Liver (tissue), 3 donors: ENCODE measurements at regions not wholly inside any gene's neighbourhood (a gene's known extent, or its start where the extent isn't known, plus 50 kb on each side); places are given as distances from the start of the nearest gene placed in this dataset.

Experiments used
- ATF3 ChIP-seq: IDR thresholded peaks from 2 replicates; pipeline ENCODE4 v1.6.1; 2016; ENCODE audit warnings: antibody characterized with exemption
- CTCF ChIP-seq: fragments of 150-350 bp; IDR thresholded peaks from 2 replicates; pipeline ENCODE4 v1.5.1; 2017; ENCODE audit warnings: improper control_type of control experiment, low read depth, low read length; ENCODE audit not compliant: missing input control
- EGR1 ChIP-seq, 2 donors: IDR thresholded peaks; 2 replicates each; pipeline ENCODE4 v1.6.1; 2016 to 2018; ENCODE audit warnings: antibody characterized with exemption in 2 of 2, low read depth in 2 of 2
- FOXA1 ChIP-seq: IDR thresholded peaks from 2 replicates; pipeline ENCODE4 v1.6.1; 2016; ENCODE audit warnings: antibody characterized with exemption
- JUND ChIP-seq, 2 donors: IDR thresholded peaks; 2 replicates each; pipeline ENCODE4 v1.6.1; 2016; ENCODE audit warnings: antibody characterized with exemption in 2 of 2
- MAX ChIP-seq: IDR thresholded peaks from 2 replicates; pipeline ENCODE4 v1.6.1; 2016; ENCODE audit warnings: antibody characterized with exemption
- NR2F2 ChIP-seq: IDR thresholded peaks from 2 replicates; pipeline ENCODE4 v1.6.1; 2016; ENCODE audit warnings: antibody characterized with exemption
- RAD21 ChIP-seq, 2 donors: IDR thresholded peaks; 2 replicates each; pipeline ENCODE4 v1.6.1; 2016; ENCODE audit warnings: antibody characterized with exemption in 2 of 2, mild to moderate bottlenecking in 2 of 2
- REST ChIP-seq: IDR thresholded peaks from 2 replicates; pipeline ENCODE4 v1.6.1; 2016; ENCODE audit warnings: antibody characterized with exemption, mild to moderate bottlenecking
- RXRA ChIP-seq, 2 donors: IDR thresholded peaks; 2 replicates each; pipeline ENCODE4 v1.6.1; 2017 to 2018; ENCODE audit warnings: antibody characterized with exemption in 2 of 2, mild to moderate bottlenecking in 1 of 2
- SP1 ChIP-seq: IDR thresholded peaks from 2 replicates; pipeline ENCODE4 v1.6.1; 2018; ENCODE audit warnings: antibody characterized with exemption, mild to moderate bottlenecking
- TAF1 ChIP-seq: conservative IDR thresholded peaks from 2 replicates; pipeline ENCODE4 v1.6.1; 2016; ENCODE audit warnings: antibody characterized with exemption, mild to moderate bottlenecking
- YY1 ChIP-seq: IDR thresholded peaks from 2 replicates; pipeline ENCODE4 v1.6.1; 2016; ENCODE audit warnings: antibody characterized with exemption, mild to moderate bottlenecking
- ZBTB33 ChIP-seq: IDR thresholded peaks from 2 replicates; pipeline ENCODE4 v1.6.1; 2016; ENCODE audit warnings: antibody characterized with exemption
- donor health status: healthy.
- donor health status: healthy.

GRCh38 chr3:72196377-72196929 lies 411.5 kb upstream of the PROK2 start:
- TF ChIP-seq CTCF, result no peak
- no peak for TF ChIP-seq SP1
- TF ChIP-seq TAF1, result no peak
- TF ChIP-seq NR2F2, result no peak
- no peak for TF ChIP-seq RAD21 (IDR thresholded peaks at IDR 0.05)
- no peak for TF ChIP-seq ATF3
- TF ChIP-seq MAX, result no peak
- no peak for TF ChIP-seq REST
- TF ChIP-seq JUND (IDR thresholded peaks at IDR 0.05), result no peak
- no peak for TF ChIP-seq ZBTB33
- no peak for TF ChIP-seq YY1
- no peak for TF ChIP-seq FOXA1
- TF ChIP-seq RXRA (IDR thresholded peaks at IDR 0.05), result no peak
- TF ChIP-seq EGR1 (IDR thresholded peaks at IDR 0.05; ENCODE audit: low read depth in 2 of 2), result no peak
